ENCODE measurements at regions not wholly inside any gene's neighbourhood (a gene's known extent, or its start where the extent isn't known, plus 50 kb on each side); places are given as distances from the start of the nearest gene placed in this dataset.
A peak's percentile ranks its signal among the peaks of the same experiment; 100 is the strongest.
"Not testable (repeated sequence)": the region's sequence is repeated elsewhere in the genome, so short reads cannot be mapped to it uniquely, and the experiment has no call there.

DNA sequence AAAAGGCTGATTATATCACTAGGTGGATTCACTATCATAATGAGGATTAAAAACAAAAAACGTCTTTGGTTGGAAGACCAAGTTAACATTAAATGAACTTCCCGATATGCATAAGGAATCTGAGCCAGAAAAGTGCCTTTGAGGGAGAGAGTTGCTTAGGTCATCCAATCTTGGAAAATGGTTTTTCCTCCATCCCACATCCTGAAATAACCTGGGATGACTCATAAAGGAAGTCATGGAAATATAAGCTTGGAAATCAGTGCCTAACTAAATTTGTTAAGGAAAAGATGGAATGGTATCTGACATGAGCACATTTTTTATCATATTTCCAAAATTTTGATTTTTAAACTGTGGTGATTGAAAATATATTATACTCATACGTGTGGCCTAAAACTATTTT is 66.0 kb downstream of the KBTBD8 start:
- Mint-ChIP-seq H3K4me3 (no peak overlapping the region), H3K27ac (no peak overlapping the region), H3K9me3 (peaks cover 0 to 2% of the 10 kb centered on the region in 2 donors), H3K27me3 (peaks cover 12 to 28% of the 10 kb centered on the region in 2 donors), H3K36me3 (ENCODE audit: insufficient read depth) (no peaks in the 10 kb centered on the region), H3K4me1 (ENCODE audit: low read depth in 2 of 2) (peaks cover 0 to 2% of the 10 kb centered on the region in 2 donors)
- no peak for ATAC-seq (replicated peaks)
- no peak for DNase-seq

DNA sequence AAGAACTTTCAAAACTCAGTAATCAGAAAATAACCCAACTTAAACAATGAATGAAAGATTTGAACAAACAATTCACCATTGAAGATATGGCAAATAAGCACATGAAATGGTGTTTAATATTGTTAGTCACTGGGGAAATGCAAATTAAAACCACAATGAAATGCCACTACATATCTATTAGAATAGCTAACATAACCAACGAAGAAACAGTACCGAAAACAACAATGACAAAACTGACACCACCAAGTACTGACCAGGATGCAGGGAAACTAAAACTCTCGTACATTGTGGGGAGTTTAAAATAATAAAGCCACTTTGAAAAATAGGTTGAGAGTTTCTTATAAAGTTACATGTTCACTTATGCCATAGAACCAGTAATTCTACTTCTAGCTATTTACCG is 69.1 kb downstream of the KBTBD8 start:
- Mint-ChIP-seq H3K27me3 (peaks cover 0 to 5% of the 10 kb centered on the region in 2 donors), H3K4me1 (ENCODE audit: low read depth in 2 of 2) (peaks cover 0 to 2% of the 10 kb centered on the region in 2 donors), H3K27ac (no peak overlapping the region), H3K4me3 (no peak overlapping the region), H3K36me3 (ENCODE audit: insufficient read depth) (no peaks in the 10 kb centered on the region), H3K9me3 (no peaks in the 10 kb centered on the region)
- DNase-seq: no peak
- no peak for ATAC-seq (replicated peaks)

DNA sequence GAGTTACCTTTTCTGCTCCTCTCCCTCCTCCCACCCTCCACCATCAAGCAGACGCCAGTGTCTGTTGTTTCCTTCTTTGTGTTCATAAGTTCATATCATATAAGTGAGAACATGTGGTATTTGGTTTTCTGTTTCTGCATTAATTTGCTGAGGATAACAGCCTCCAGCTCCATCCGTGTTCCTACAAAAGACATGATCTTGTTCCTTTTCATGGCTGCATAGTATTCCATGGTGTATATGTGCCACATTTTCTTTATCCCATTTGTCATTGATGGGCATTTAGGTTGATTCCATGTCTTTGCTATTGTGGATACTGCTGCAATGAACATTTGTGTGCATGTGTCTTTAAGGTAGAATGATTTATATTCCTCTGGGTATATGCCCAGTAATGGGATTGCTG is 74.5 kb downstream of the KBTBD8 start:
- H3K27me3 Mint-ChIP-seq; H3K4me3 Mint-ChIP-seq; H3K36me3 Mint-ChIP-seq (ENCODE audit: insufficient read depth); H3K4me1 Mint-ChIP-seq (ENCODE audit: low read depth in 2 of 2); DNase-seq; ATAC-seq (replicated peaks); H3K9me3 Mint-ChIP-seq; H3K27ac Mint-ChIP-seq: not testable (repeated sequence)

DNA sequence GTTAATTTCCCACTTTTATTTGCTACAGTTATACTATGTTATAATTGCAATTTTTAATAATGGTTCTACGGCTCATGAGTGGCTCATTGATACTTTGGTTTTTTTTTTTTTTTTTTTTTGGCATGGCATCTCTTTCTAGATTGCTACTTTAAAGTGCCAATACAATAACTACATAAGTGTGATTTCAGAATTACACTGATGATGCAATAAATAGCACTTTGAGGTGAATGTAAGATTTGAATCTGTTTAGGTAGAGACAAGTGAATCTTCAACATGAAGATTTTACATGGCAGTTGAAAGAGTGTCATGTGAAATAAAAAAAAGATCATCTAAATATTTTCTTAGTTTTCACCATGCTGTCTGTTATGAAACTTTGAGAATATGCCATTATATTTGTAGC is 75.7 kb downstream of the KBTBD8 start:
- Mint-ChIP-seq H3K4me3 (no peak overlapping the region), H3K4me1 (ENCODE audit: low read depth in 2 of 2) (no peaks in the 10 kb centered on the region), H3K27ac (no peak overlapping the region), H3K36me3 (ENCODE audit: insufficient read depth) (no peaks in the 10 kb centered on the region), H3K9me3 (peaks cover 0 to 8% of the 10 kb centered on the region in 2 donors), H3K27me3 (no peaks in the 10 kb centered on the region)
- DNase-seq (no peak), ATAC-seq (replicated peaks) (no peak)

DNA sequence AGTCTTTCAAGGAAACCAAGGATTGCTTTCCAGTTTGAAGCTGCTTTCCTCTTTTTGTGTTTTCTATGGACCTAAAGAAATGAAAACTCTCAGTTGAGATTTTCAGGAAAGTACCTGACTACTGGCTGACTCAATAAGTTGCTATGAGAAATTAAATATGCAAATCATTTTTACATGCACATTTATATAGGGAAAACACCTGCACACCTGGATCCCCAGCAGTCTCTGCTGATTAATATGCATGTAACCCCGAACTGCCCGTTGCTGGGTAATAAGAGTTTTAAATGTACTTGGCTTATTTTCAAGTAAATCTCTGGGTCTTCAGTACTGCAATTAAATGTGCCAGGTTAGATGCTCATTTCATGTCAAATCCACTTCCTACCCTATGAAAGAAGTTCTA is 77.2 kb downstream of the KBTBD8 start:
- no peak for DNase-seq
- Mint-ChIP-seq H3K4me3 (no peak overlapping the region), H3K9me3 (peaks cover 0 to 8% of the 10 kb centered on the region in 2 donors), H3K27me3 (peaks cover 0 to 7% of the 10 kb centered on the region in 2 donors), H3K27ac (no peak overlapping the region), H3K4me1 (ENCODE audit: low read depth in 2 of 2) (peaks cover 0 to 3% of the 10 kb centered on the region in 2 donors), H3K36me3 (ENCODE audit: insufficient read depth) (no peaks in the 10 kb centered on the region)
- ATAC-seq (replicated peaks): no peak

DNA sequence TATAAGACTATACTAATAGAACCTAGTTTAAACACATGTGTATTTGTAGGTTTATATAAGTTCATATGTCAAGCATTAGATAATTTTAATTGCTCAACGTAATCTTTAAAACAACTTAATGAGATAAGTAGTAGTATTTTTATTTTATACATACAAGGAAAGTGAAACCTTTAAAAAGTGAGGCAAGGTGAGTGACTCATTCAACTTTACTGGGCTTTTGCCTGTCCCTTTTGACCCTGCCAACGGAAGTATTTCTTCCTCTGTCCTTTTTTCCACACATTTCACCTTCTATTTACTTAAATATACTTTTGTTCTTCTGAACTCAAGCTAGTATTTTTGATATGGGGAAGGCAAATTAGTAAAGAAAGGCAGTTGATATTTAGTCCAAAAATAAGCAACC is 78.5 kb downstream of the KBTBD8 start:
- no peak overlapping the region for H3K27ac Mint-ChIP-seq
- DNase-seq (no peak), ATAC-seq (replicated peaks) (no peak)
- H3K9me3 Mint-ChIP-seq: peaks cover 0 to 8% of the 10 kb centered on the region in 2 donors
- peaks cover 0 to 7% of the 10 kb centered on the region in 2 donors for H3K27me3 Mint-ChIP-seq
- no peak overlapping the region for H3K4me3 Mint-ChIP-seq
- H3K36me3 Mint-ChIP-seq (ENCODE audit: insufficient read depth): no peaks in the 10 kb centered on the region
- peaks cover 0 to 3% of the 10 kb centered on the region in 2 donors for H3K4me1 Mint-ChIP-seq (ENCODE audit: low read depth in 2 of 2)

DNA sequence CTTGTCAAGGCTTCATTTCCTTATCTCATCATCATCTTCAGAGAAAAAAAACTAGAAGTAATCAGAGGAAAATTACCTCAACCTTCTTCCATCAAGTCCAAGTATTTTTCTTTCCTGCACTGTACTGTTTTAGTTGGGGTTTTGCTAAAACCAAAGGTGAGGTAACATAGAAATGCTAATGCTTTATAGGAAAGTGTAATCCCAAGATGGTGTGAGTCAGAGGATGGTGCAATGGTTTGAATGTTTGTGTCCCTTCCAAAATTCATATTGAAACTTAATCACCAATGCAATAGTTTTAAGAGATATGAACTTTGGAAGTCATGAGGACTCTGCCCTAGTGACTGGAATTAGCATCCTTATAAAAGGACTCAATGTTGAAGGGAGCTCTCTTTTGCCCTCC is 79.5 kb downstream of the KBTBD8 start:
- peaks cover 6 to 8% of the 10 kb centered on the region in 2 donors for H3K9me3 Mint-ChIP-seq
- no peak for DNase-seq
- no peak overlapping the region for H3K27ac Mint-ChIP-seq
- peaks cover 6 to 8% of the 10 kb centered on the region in 2 donors for H3K4me1 Mint-ChIP-seq (ENCODE audit: low read depth in 2 of 2)
- no peak for ATAC-seq (replicated peaks)
- H3K4me3 Mint-ChIP-seq: no peak overlapping the region
- peaks cover 0 to 7% of the 10 kb centered on the region in 2 donors for H3K27me3 Mint-ChIP-seq
- peaks cover 4% of the 10 kb centered on the region for H3K36me3 Mint-ChIP-seq (ENCODE audit: insufficient read depth)

DNA sequence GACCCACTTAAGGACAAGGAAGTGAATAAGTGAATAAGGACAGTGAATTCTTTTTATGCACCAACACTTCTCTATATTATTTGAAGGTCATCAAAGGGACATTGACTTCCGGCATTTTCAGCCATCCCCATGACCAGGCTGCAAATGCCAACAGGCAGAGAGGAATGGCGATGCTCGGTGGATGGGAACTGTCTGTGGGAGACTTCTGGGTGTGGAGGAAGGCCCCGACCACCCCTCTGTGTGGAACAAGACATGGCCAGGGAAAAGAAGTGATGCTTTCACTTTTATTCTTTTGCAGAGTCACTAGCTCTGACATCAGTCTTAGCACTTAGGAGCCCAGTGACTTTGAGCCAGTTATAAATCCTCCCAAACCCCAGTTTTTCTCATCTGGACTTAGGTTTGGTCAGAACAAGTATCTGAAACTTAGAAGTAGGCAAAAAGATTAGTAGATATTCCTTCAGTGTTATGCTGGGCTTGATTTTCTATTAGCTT is 84.5 kb downstream of the KBTBD8 start:
- Mint-ChIP-seq H3K27me3 (peaks cover 0 to 7% of the 10 kb centered on the region in 2 donors), H3K27ac (peak overlapping the region; percentile 77 to 87), H3K9me3 (peaks cover 14 to 37% of the 10 kb centered on the region in 2 donors), H3K4me3 (peak overlapping the region; percentile 75 to 78), H3K36me3 (ENCODE audit: insufficient read depth) (peaks cover 4% of the 10 kb centered on the region), H3K4me1 (ENCODE audit: low read depth in 2 of 2) (peaks cover 20 to 28% of the 10 kb centered on the region in 2 donors)
- ATAC-seq (replicated peaks): no peak
- no peak for DNase-seq

DNA sequence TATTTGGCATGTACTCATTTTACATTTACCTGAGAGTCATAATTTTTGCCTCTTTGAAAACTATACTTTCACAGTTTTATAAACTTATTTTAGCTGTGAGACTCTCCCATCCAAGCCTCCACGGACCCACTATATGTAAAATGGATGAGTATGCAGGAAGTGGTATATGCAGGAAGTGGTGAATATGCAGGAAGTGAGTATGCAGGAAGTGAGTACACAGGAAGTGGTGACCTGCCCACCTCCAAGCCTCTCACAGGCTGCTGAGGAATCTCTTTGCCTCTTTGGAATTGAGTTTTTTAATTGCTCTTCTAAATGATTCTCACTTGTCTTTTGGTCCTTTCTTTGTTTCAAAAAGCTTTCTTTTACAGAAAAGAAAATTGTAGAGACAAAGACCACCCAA is 85.2 kb downstream of the KBTBD8 start:
- peaks cover 16 to 34% of the 10 kb centered on the region in 2 donors for H3K9me3 Mint-ChIP-seq
- peak; percentile 100 for ATAC-seq (replicated peaks)
- H3K4me3 Mint-ChIP-seq: peak overlapping the region; percentile 75 to 78
- peaks cover 4% of the 10 kb centered on the region for H3K36me3 Mint-ChIP-seq (ENCODE audit: insufficient read depth)
- peak; percentile 21 to 36 (median 21) for DNase-seq
- H3K4me1 Mint-ChIP-seq (ENCODE audit: low read depth in 2 of 2): peaks cover 20 to 28% of the 10 kb centered on the region in 2 donors
- peak overlapping the region; percentile 77 to 87 for H3K27ac Mint-ChIP-seq
- peaks cover 0 to 7% of the 10 kb centered on the region in 2 donors for H3K27me3 Mint-ChIP-seq

DNA sequence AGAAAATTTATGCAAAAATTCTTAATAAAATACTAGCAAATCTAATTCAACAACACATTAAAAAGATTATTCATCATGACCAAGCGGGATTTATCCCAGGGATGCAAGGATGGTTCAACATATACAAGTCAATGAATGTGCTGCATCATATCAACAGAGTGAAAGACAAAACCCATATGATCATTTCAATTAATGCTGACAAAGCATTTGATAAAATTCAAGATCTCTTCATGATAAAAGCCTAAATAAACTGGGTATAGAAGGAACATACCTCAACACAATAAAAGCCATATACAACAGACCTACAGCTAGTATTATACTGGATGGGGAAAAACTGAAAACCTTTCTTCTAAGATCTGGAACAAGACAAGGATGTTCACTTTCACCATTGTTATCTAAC is 89.7 kb downstream of the KBTBD8 start:
- H3K27ac Mint-ChIP-seq: no peak overlapping the region
- H3K4me1 Mint-ChIP-seq (ENCODE audit: low read depth in 2 of 2): peaks cover 12 to 20% of the 10 kb centered on the region in 2 donors
- no peaks in the 10 kb centered on the region for H3K27me3 Mint-ChIP-seq
- peaks cover 12 to 29% of the 10 kb centered on the region in 2 donors for H3K9me3 Mint-ChIP-seq
- H3K36me3 Mint-ChIP-seq (ENCODE audit: insufficient read depth): no peaks in the 10 kb centered on the region
- ATAC-seq (replicated peaks) (no peak), DNase-seq (no peak)
- H3K4me3 Mint-ChIP-seq: no peak overlapping the region

DNA sequence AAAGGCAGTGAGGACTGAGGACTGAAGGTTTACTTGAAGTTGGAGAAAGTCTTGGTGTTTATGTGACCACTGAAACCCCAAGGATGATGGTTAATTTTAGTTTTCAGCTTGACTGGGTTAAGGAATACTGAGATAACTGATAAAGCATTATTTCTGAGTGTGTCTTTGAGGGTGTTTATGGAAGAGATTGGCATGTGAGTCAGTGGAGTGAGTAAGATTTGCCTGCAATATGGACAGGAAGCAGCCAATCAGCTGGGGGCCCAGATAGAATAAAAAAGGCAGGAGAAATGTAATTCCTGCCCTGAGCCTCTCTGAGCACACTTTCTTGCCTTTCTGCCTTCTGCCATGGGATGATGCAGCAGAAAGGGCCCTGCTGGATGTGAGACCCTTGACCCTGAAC is 92.4 kb downstream of the KBTBD8 start:
- ATAC-seq (replicated peaks): no peak
- Mint-ChIP-seq H3K4me3 (no peak overlapping the region), H3K27ac (peak overlapping the region in 1 of 2 donors; percentile 2), H3K9me3 (peaks cover 5 to 17% of the 10 kb centered on the region in 2 donors), H3K4me1 (ENCODE audit: low read depth in 2 of 2) (no peaks in the 10 kb centered on the region), H3K27me3 (peaks cover 3 to 8% of the 10 kb centered on the region in 2 donors), H3K36me3 (ENCODE audit: insufficient read depth) (no peaks in the 10 kb centered on the region)
- DNase-seq: no peak

DNA sequence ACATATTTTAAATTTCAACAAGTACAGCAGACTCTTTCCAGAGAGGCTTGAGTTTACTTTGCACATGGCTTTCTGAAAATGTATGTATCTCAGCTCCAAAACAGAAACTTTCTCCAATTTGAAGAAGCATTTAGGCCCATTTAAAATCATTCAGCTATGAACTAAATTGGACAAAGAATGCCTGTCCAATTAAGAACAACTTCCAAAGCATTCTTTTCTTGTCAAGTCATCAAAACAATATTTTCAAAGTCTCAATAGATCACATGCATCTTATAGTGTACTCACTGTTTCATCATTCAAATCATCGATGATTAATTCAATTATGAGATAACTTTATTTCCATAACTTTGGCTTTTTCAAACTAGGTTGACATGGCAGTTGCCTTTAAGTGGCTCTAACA is 95.2 kb downstream of the KBTBD8 start:
- Mint-ChIP-seq H3K27me3 (peaks cover 31 to 32% of the 10 kb centered on the region in 2 donors), H3K4me3 (no peak overlapping the region), H3K36me3 (ENCODE audit: insufficient read depth) (no peaks in the 10 kb centered on the region), H3K27ac (no peak overlapping the region), H3K9me3 (peaks cover 0 to 1% of the 10 kb centered on the region in 2 donors), H3K4me1 (ENCODE audit: low read depth in 2 of 2) (no peaks in the 10 kb centered on the region)
- no peak for ATAC-seq (replicated peaks)
- DNase-seq: no peak

DNA sequence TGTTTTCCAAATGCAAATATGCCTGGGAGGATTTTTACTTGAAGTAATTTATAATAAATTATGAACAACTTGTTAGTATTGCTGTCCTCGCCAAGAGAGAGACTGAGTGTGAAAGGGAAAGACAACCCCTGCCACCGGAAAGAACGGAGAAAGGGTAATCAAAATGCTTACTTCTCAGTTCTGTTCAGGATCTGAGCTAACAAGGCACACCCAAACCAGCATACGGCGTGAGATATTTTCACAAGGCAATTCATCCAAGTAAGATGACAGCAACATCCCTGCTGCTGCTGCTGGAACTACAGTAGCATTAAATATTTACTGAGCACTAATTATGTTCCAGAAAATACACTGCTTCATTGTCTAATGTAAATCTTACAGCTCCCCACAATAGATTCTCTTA is 96.1 kb downstream of the KBTBD8 start:
- Mint-ChIP-seq H3K4me1 (ENCODE audit: low read depth in 2 of 2) (no peaks in the 10 kb centered on the region), H3K27me3 (peaks cover 39 to 41% of the 10 kb centered on the region in 2 donors), H3K9me3 (peaks cover 0 to 1% of the 10 kb centered on the region in 2 donors), H3K36me3 (ENCODE audit: insufficient read depth) (no peaks in the 10 kb centered on the region), H3K4me3 (no peak overlapping the region), H3K27ac (no peak overlapping the region)
- DNase-seq (no peak), ATAC-seq (replicated peaks) (no peak)

DNA sequence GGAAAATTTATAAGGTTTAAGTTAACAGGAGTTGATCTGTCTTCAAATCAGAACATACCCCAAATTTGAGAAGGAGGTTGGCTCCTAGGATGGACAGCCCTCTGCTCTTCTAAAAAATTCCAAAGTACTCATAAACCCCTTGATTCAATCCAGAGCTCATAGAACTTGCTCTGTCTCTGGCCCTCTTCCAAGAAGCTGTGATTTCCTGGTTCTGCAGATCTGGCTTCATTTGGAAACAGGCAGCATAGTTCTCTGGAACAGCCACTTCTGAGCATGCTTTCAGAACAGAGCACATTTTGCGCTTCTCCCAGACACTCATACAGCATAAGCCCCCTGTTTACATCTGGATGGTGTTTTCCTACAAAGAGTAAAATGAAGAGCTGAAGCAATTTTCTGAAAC is 96.7 kb downstream of the KBTBD8 start:
- Mint-ChIP-seq H3K9me3 (peaks cover 0 to under 1% of the 10 kb centered on the region in 2 donors), H3K27me3 (peaks cover 41 to 42% of the 10 kb centered on the region in 2 donors), H3K4me3 (no peak overlapping the region), H3K36me3 (ENCODE audit: insufficient read depth) (no peaks in the 10 kb centered on the region), H3K4me1 (ENCODE audit: low read depth in 2 of 2) (no peaks in the 10 kb centered on the region), H3K27ac (no peak overlapping the region)
- DNase-seq (no peak), ATAC-seq (replicated peaks) (no peak)

Data from effector memory CD8-positive, alpha-beta T cell (primary cell).